K562 (cell line): ENCODE measurements at regions not wholly inside any gene's neighbourhood (a gene's known extent, or its start where the extent isn't known, plus 50 kb on each side); places are given as distances from the start of the nearest gene placed in this dataset.

Source experiments
- ATF3 ChIP-seq, 2 experiments: fragments of 450-650 bp in 1 of 2; sonication (generic) in 1 of 2; formaldehyde crosslinking in 1 of 2; IDR thresholded peaks in 1 of 2; conservative IDR thresholded peaks in 1 of 2; 2 replicates each; pipeline versions ENCODE4 v1.6.1 to v1.8.1; 2016 to 2023; ENCODE audit warnings: mild to moderate bottlenecking in 2 of 2, moderate library complexity in 2 of 2, inconsistent platforms in 1 of 2, missing genetic modification reagents in 1 of 2
- BCLAF1 ChIP-seq, 2 experiments: fragments of 450-650 bp in 1 of 2; IDR thresholded peaks; 2 replicates each; pipeline ENCODE4 v1.6.1; 2011 to 2017; ENCODE audit warnings: low read depth in 2 of 2, antibody characterized with exemption in 1 of 2, borderline replicate concordance in 1 of 2, low read length in 1 of 2, mild to moderate bottlenecking in 1 of 2, mixed read lengths in 1 of 2; ENCODE audit not compliant: control insufficient read depth in 1 of 2
- BCOR ChIP-seq: fragments of 450-650 bp; IDR thresholded peaks from 2 replicates; pipeline ENCODE4 v1.6.1; 2016
- DNMT1 ChIP-seq: fragments of 450-650 bp; IDR thresholded peaks from 2 replicates; pipeline ENCODE4 v1.6.1; 2016; ENCODE audit warnings: antibody characterized with exemption, mild to moderate bottlenecking
- E2F5 ChIP-seq: sonication (generic); formaldehyde crosslinking; IDR thresholded peaks from 2 replicates; pipeline ENCODE4 v1.8.0; 2022; ENCODE audit warnings: mild to moderate bottlenecking, missing genetic modification reagents
- JUND ChIP-seq, 2 experiments: IDR thresholded peaks; 2 replicates in 1 of 2; 3 replicates in 1 of 2; pipeline ENCODE4 v1.6.1; 2011; ENCODE audit warnings: borderline replicate concordance in 2 of 2, low read depth in 2 of 2, low read length in 2 of 2, improper control_type of control experiment in 1 of 2, missing biosample characterization in 1 of 2, missing genetic modification characterization in 1 of 2, missing genetic modification reagents in 1 of 2
- OTX1 ChIP-seq: fragments of 450-650 bp; formaldehyde crosslinking; IDR thresholded peaks from 2 replicates; pipeline ENCODE4 v1.4.0; 2022; ENCODE audit warnings: mild to moderate bottlenecking
- PRMT5 ChIP-seq: sonication (generic); formaldehyde crosslinking; IDR thresholded peaks from 2 replicates; pipeline ENCODE4 v1.5.0; 2020; ENCODE audit warnings: missing genetic modification reagents
- RBM25 ChIP-seq: fragments of 200-400 bp; formaldehyde crosslinking; IDR thresholded peaks from 2 replicates; pipeline ENCODE4 v1.6.1; 2018; ENCODE audit warnings: low read length, low read depth, moderate library complexity; ENCODE audit not compliant: severe bottlenecking
- SMAD4 ChIP-seq: fragments of 250-450 bp; sonication (Bioruptor Pico); conservative IDR thresholded peaks from 2 replicates; pipeline ENCODE4 v1.8.0; 2021; ENCODE audit warnings: inconsistent platforms, mild to moderate bottlenecking, moderate library complexity
- SMARCA4 ChIP-seq: fragments of 450-650 bp; IDR thresholded peaks from 2 replicates; pipeline ENCODE4 v1.6.1; 2016
- SRSF1 ChIP-seq: fragments of 200-400 bp; formaldehyde crosslinking; IDR thresholded peaks from 2 replicates; pipeline ENCODE4 v1.6.1; 2017; ENCODE audit warnings: mild to moderate bottlenecking, low read depth, low read length, moderate library complexity
- TFAP4 ChIP-seq: sonication (generic); formaldehyde crosslinking; IDR thresholded peaks from 2 replicates; pipeline ENCODE4 v1.8.0; 2022; ENCODE audit warnings: missing genetic modification reagents, mild to moderate bottlenecking, moderate library complexity, borderline replicate concordance
- ZKSCAN8 ChIP-seq: fragments of 200-800 bp; sonication (Bioruptor generic); IDR thresholded peaks from 2 replicates; pipeline ENCODE4 v1.6.1; 2016; ENCODE audit warnings: missing genetic modification characterization, missing compliant biosample characterization
- ZNF121 ChIP-seq: sonication (generic); formaldehyde crosslinking; conservative IDR thresholded peaks from 2 replicates; pipeline ENCODE4 v1.8.0; 2022; ENCODE audit warnings: missing genetic modification reagents
- ZNF408 ChIP-seq: fragments of 250-450 bp; sonication (Bioruptor Pico); IDR thresholded peaks from 2 replicates; pipeline ENCODE4 v1.4.0; 2020; ENCODE audit warnings: low read depth, mild to moderate bottlenecking, moderate library complexity
- ZNF830 ChIP-seq: fragments of 250-450 bp; sonication (Bioruptor Pico); IDR thresholded peaks from 2 replicates; pipeline ENCODE4 v1.5.0; 2021; ENCODE audit warnings: mild to moderate bottlenecking
- ZZZ3 ChIP-seq: fragments of 450-650 bp; IDR thresholded peaks from 2 replicates; pipeline ENCODE4 v1.6.1; 2016; ENCODE audit warnings: antibody characterized with exemption, mild to moderate bottlenecking, moderate library complexity
- TF ChIP-seq, protein P1 (sequence below): sonication (generic); formaldehyde crosslinking; IDR thresholded peaks from 2 replicates; pipeline ENCODE4 v1.9.0; 2022; ENCODE audit warnings: mild to moderate bottlenecking, missing genetic modification reagents

DNA sequence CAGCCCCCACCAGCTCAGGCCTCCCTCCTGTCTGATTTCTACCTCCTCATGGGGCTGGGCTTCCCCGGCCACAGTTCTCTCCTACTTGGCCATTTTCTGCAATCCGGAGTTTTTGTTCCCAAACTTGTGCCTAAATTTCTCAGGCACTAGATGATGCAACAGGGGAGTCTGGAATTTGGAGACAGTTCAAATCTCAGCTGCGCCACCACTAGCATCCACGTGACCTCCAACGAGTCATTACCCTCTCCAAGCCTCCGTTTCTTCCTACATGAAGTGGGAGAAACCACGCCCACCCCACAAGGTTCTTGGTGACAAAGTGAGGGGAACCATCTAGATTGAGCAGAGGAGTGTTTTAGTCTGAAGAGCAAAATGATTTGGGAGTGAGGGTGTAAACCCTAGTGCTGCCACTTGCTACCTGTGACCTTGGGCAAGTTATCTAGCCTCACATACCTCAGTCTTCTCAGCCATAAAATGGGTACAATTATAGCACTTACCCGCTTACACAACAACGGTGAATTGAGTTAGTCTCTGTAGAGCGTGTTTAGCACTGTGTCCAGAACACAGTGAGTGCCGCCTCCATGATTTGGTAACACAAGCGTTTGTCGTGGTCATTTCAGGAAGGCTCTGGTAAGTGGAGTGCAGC, 61.4 kb upstream of the ASAP2 start (continued):
- TF ChIP-seq BCLAF1 (IDR thresholded peaks at IDR 0.05; ENCODE audit: borderline replicate concordance in 1 of 2, control insufficient read depth in 1 of 2, low read depth in 2 of 2, low read length in 1 of 2) (no peak), ATF3 (IDR thresholded peaks at IDR 0.05) (peak; percentile 91), ATF3 (CRISPR knock-in tag; conservative IDR thresholded peaks at IDR 0.05) (no peak), SMARCA4 (no peak), ZNF830 (CRISPR knock-in tag) (no peak), BCOR (peak; percentile 98), ZZZ3 (no peak), TFAP4 (no peak), JUND (IDR thresholded peaks at IDR 0.05; ENCODE audit: borderline replicate concordance, low read depth, low read length) (peak; percentile 24; the same call in 1 of the 2 replicates), JUND (tag; IDR thresholded peaks at IDR 0.05; ENCODE audit: borderline replicate concordance, low read depth, low read length) (no peak), RBM25 (peak; percentile 98), SMAD4 (CRISPR knock-in tag) (0 out of 2 replicates have a peak, but pooled peaks have one; percentile 33), SRSF1 (no peak), PRMT5 (CRISPR knock-in tag) (no peak), ZKSCAN8 (CRISPR knock-in tag) (no peak), E2F5 (CRISPR knock-in tag) (no peak), DNMT1 (no peak), ZNF408 (CRISPR knock-in tag) (no peak), ZNF121 (no peak), OTX1 (no peak)
- TF ChIP-seq, protein P1, sequence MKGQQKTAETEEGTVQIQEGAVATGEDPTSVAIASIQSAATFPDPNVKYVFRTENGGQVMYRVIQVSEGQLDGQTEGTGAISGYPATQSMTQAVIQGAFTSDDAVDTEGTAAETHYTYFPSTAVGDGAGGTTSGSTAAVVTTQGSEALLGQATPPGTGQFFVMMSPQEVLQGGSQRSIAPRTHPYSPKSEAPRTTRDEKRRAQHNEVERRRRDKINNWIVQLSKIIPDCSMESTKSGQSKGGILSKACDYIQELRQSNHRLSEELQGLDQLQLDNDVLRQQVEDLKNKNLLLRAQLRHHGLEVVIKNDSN: peak; percentile 56
